Activated T-helper 1 cell treated with Interleukin-2 at 50 U/mL for 16 hours (primary cell): ENCODE measurements at regions not wholly inside any gene's neighbourhood (a gene's known extent, or its start where the extent isn't known, plus 50 kb on each side); places are given as distances from the start of the nearest gene placed in this dataset.

Source experiments
- DNase-seq: peaks from one replicate; pipeline ENCODE4 v3.0.0-alpha.2; 2020; ENCODE audit warnings: low read depth

DNA sequence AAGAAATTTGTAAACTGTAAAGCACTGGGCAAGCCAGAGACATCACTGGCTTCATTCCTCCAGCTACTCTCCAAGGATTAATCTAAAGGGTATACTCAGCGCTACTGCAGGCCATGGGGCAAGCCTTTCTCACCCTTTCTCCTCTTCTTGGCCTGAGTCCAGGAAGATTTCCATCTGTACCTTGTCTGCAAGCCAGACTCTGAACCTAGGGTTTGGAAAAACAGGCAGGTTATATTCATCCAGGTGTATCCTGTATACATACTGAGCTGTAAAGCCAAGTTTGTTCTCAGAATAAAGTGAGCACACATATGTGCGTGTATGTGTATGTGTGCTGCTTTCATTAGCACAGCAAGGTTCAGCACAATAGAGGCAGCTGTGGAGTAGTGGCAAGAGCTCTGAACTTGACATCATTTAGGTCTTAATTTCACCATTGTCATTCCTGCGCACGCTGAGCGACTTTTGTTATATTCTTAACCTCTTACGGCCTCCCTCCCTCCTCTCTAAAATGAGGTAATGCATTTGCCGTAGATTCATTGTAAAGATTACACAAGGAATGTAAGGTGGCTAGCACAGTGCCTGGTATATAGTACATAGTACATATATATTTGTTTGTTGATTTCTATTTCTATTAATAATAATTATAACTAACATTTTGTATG is 128.1 kb upstream of the JUN start:
- DNase-seq = no peak

DNA sequence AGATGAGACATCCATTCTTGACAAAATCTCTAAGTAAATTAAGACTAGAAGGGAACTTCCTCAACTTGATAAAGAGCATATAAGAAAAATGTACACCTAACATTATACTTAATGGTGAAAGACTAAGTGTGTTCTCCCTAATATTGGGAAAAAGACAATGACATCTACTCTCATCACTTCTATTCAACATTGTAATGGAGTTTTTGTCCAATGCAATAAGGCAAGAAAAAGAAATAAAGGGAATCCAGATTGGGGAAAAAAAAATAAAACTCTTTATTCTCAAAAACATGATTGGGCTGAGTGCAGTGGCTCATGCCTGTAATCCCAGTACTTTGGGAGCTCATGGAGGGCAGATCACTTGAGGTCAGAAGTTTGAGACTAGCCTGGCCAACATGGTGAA is 131.1 kb upstream of the JUN start:
- no peak for DNase-seq

DNA sequence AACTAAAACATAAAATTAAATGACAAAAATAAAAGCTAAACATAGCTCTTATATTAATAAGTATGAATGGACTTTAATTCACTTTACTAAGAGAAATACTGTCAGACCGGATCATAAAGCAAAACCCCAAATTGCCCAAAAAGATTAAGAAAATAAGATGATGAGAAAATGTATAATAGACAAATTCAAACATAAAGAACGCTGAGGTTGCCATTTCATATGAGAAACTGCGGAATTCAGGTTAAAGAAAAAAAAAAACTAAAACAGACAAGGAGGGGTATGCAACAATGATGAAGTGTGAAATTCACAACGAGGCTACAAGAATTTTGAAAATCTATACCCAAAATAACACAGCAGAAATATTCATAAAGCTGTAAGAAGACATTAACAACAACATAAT is 133.6 kb upstream of the JUN start:
- no peak for DNase-seq

DNA sequence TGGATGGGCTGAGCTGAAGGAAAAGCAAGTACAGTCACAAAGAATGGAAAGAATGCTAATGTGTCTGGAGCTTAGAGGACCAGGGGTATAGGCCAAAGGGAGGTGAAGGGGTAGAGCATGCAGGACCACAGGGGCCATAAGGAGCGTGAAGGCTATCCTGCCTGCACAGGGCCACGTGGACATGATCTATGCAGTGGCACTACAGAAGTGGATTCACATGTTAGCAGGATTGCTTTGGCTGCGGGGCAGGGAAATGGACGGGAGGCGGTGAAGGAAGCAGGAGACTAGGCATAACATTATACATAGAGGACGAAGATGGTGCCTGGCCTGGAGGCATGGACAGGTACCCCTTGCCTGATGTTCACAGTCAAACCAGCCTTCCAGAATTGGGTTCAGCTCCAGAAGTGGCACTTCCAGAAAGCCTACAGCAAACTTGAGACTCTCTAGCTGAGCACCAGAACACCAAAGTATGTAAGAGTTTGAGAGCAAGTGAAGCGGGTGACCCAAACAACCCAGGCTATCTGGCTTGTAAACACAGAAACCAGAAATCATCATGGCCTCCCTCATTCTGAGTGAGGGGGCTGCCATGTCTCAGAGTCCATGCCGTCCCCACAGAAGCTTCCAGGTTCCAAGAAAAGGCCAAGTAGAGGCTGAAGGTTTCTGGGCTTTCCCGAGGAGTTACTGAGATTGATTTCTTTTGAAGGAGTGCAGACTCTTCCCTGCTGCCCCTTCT is 135.5 kb upstream of the JUN start:
- no peak for DNase-seq

DNA sequence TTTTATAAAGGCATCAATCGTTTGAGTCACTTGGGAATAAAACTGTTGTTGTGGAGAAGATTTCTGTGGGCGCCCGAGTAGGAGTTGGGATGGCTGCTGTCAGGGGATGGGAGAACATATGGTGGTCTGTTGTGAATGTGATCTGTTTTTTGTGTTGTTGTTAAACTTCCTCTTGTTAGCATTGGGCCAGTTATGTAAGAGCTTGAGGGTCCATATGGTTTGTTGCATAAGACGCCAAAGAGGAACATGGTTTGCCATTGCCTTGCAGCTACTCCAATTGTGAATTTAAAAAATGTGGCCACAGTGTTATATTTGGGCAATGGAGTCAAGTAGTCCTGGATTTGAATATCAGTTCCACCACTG is 136.1 kb upstream of the JUN start:
- DNase-seq = no peak

DNA sequence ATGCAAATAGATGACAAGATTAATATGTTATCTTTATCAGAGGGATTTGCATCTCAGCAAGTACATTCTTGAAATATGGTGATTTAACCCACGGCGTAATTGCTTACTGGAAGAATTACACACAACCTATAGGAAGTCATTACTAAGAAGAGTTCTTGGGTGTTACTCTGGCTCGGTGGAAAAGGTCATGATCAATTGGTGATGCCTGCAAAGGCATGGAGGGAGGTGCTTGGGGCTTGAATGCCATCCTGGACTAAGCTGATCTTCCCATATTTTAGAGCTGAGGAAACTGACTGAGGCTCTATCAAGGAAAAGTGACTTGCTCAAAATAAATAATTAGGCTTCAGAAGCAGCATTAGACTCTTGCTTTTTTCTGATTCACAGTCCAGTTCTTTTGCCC is 137.5 kb upstream of the JUN start:
- no peak for DNase-seq

- DNase-seq = no peak
Observed at GRCh38 chr1:58921751-58922150, 137.9 kb upstream of the JUN start.

DNA sequence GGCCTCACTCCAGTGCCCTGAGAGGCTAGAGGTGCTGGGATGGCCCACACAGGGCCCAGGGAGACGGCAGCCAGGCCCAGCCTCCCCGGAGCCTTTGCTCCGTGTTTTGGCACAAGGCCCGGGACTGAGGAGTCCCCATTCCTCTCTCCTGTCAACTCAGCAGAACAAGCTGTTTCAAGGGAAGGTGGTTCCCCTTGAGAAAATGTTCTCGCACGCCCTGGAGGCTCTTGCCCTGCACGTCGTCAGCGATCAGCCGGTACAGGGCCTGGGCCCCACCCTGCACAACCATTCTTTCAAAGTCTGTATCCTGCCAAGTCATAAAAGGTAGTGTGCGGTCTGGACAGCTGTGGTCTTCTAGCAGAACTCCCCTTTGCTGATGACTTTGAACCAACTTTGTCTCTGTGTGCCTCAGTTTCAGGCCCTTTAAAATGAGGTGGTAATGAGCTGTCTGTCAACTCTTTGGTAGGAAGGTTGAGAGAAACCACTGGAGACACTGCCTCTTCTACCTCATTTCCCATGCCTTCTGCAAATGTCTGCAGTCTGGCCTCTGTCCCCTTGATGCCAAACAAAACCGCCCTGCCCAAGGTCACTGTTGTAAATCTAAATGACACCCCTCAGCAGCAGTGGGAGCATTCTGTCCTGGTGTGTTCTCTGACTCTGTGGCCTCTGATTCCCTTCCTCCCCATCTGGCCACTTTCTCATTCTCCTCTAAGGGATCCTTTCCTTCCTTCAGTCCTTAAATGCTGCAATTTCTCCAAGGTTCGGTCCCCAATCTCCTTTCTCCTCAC is 138.6 kb upstream of the JUN start:
- DNase-seq = peak; percentile 18

- DNase-seq = no peak
Observed at GRCh38 chr1:58923090-58923470, 139.2 kb upstream of the JUN start.

DNA sequence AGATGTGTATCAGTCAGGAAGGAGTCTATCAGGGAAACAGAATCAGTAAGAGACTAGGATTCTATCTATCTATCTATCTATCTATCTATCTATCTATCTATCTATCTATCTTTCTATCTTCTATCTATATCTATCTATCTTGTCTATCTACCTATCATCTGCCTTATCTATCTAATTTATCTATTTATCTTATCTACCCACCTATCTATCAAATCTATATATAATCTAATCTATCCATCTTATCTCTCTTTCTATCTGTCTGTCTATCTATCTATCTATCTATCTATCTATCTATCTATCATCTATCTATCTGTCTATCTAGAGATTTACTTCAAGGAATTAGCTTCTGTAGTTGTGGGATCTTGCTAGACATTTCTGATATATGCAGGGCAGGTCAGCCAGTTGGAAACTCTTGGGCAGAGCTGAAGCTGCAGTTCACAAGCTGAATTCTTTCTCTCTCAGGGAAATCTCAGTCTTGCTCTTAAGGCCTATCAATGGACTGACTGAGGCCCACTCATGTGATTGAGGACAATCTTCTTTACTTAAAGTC is 140.2 kb upstream of the JUN start:
- DNase-seq = no peak

DNA sequence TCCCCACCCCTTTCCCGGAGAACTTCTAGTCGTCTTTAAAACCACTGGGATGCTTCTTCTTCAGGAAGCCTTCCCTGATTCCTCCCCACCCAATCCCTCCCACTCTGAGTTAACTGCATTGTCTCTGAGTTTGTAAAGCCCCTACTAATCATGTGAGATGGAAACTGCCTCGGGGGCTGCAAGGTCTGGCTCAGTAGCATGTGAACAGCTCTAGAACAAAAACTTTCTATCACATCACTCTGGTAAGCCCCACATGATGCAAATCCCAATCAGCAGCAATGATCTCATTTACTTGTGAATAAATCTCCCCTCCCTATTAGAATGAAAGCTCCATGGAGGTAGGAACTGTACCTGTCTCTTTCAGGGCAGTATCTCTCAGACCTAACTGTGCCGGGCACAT is 141.0 kb upstream of the JUN start:
- DNase-seq = no peak

DNA sequence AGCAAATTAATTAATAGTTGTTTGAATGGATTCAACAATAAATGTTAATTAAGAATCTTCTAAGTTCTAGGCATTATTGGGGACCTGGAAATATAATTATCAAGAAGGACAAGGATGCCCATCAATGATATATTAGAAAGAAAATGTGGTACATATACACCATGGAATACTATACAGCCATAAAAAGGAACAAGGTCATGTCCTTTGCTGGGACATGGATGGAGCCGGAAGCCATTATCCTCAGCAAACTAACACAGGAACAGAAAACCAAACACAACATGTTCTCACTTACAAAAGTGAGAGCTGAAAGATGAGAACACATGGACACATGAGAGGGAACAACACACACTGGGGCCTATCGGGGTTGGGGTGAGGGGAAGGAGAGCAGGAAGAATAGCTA is 141.4 kb upstream of the JUN start:
- no peak for DNase-seq

DNA sequence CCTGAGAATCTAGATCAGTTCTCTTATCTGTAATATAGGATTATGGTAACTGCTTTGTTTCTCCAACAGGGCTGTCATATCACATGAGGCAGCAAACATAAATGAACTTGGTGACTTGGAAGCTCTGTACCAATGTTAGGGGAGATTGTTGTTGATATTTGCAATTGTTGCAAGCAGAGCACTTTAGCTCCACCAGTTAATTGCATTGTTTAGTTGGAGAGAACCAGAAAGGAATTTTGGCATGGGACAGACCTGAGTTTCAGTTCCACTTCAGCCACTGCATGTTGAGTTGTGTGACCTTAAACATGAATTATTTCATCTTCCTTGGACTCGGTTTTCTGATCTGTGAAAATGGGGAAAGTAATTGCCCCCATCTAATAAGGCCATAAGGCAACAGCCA is 142.3 kb upstream of the JUN start:
- DNase-seq = no peak

GRCh38 chr1:58927041-58927721 is 143.3 kb upstream of the JUN start:
- no peak for DNase-seq

DNA sequence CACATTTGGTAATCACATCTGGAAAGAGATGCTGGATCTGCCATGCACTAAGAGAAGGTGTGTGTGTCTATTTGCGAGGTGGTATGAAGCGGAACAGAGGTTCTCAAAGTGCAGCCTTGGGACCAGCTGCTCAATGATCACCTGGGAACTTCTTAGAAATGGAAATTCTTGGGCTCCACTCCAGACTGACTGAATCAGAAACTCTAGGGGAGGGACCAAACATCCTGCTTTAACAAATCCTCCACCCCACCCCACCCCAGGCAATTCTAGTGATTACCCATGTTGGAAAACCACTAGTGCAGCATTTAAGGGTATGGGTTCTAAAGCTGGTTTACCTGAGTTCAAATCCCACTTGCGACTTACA is 143.9 kb upstream of the JUN start:
- no peak for DNase-seq

DNA sequence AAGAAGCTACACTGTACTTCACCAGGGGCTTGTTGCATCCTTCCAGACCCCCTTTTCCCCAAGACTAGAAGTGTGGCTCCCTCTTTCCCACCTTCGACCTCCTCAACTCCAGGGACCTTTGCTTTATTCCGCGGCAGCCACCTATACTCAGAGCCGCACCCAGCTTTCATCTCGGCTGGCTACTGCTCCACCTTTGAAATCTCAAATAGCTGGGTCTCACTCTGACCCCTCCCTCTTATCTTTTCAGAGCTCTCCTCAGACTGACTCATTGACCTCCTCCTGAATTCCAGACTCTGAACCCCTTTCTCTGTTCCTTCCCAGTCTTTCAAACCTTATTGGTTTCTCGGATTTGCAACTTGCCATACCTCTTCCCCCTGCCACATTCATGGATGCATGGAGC is 144.7 kb upstream of the JUN start:
- DNase-seq = no peak

DNA sequence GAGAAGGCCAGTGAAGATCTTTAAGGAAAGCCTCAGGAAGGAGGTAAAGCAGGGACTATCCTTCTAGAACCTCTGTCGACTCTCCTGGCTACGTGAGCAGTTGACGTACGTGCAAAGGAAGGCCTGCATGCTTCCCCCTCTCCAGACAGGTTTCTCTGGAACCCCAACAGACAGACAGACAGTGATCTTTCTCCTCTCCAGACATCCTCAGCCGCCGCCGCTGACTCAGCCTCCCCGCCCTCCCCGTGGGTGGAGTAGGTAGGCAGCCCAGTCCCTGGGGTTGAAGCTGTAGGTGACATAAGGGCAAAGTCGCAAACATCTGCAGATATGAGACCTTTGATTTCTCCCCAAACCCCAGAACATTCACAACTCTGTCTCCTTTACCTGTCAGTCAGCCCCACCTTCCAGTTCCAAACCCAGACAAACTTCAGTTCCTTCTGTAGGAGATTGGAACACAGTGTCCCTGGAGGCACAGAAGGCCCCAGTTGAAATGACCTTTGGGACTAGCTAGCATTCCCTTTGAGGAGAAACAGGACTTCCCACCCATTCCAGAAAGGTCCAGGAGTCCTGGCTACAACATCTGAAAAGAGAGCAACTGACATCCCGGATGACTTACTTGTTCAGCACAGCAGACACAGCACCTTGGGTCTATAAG is 146.0 kb upstream of the JUN start:
- peak; percentile 71 for DNase-seq

DNA sequence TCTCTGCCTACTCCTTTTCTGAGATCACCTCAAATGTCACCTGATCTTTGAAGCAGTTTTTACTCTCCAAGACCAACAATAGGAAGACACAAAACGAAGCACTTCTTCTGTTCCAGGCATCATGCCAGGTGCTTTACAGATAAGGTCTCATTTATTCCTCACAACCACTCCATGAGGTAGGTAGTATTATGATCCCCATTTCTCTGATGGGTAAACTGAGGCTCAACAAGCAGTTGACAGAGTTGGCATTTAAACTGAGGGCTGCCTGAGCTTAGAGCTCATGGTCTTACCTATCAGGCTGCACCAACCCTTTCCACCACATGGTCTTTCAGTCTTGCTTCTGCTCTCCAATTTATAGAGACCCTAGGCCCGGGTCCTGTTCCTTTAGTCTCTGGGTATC is 147.2 kb upstream of the JUN start:
- no peak for DNase-seq

DNA sequence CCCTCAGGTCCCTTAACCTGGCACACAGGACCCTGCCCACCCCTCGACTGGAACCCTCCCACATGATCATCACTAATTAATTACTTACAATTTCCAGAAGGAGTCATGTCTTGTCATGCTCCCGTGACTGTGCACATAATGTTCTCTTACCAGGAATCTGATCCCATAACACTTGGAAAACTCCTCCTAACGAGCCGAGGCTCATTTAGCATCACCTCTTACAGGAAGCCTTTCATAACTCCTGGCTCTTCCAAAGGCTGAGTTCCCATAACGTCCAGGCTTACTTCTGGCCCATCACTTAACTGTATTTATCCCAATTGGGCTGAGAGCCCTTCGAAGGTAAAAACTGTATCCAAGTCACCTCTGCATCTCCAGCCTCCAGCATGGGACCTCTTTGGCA is 147.9 kb upstream of the JUN start:
- no peak for DNase-seq

DNA sequence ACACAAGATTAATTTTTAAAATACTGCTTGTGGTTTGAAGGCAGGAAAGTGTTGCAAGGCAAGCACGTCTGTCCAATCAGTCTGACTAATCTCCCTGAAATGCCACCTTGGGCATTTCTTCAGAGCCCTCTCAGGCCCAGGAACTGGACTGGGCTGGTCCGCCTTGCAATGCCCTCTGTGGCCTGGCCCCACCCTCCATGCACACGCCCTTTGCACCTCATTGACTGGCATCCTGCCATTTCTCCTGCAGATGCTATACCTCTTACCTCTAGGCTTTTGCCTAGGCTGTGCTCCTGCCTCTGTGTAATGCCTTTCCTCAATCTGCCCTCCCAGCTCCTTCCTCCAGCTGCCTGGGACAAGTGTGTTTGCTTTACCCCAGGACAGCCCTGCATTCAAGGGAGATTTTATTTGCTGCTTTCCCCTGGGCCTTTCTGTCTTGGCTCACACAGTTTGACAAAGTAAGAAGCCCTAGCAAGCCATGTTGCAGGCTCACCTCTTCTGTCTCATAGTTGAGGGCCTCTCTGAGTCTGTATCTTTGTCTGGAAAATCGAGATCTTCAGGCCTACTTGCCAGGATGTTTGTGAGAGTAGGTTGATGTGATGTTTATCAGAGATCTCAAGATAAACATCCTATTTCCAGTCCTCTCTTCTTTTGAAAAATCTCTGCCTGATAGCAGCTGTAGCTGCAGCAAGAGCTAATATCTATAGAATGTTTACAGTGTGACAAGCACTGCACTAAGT is 149.2 kb upstream of the JUN start:
- no peak for DNase-seq

- no peak for DNase-seq
Observed at GRCh38 chr1:58933599-58933926, 149.7 kb upstream of the JUN start.

DNA sequence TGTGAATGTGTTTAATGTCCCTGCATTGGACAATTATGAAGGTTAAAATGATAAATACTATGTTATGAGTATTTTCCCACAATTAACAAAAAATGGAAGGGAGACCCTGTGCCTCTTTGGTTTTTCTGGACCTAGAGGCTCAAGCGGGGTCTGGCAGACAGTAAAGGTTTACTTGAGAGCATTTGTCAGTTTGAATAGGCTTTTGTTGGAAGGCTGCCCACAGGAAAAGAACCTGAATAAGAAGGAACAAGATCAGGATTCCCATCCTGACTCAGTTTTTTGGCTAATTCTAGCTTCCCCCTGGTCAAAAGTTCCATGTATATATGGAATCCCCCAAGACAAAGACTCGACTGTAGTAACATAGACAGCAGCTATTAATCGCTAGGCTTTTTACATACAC is 150.9 kb upstream of the JUN start:
- DNase-seq = no peak
